Midbrain (tissue), 1 donor: ENCODE measurements at regions not wholly inside any gene's neighbourhood (a gene's known extent, or its start where the extent isn't known, plus 50 kb on each side); places are given as distances from the start of the nearest gene placed in this dataset.

ENCODE experiments used
- DNase-seq: peaks from one replicate; lab custom pipeline; 2025; lab: John Stamatoyannopoulos, UW

GRCh38 chr15:95814908-95815307, 515.6 kb upstream of the NR2F2 start:
- DNase-seq = no peak

GRCh38 chr15:95816591-95816990, 513.9 kb upstream of the NR2F2 start:
- no peak for DNase-seq

- no peak for DNase-seq
Measured at GRCh38 chr15:95822961-95823360, 507.5 kb upstream of the NR2F2 start.

GRCh38 chr15:95825208-95825607, 505.3 kb upstream of the NR2F2 start:
- no peak for DNase-seq

- no peak for DNase-seq
Measured at GRCh38 chr15:95825671-95826411, 504.7 kb upstream of the NR2F2 start.

- DNase-seq = no peak
Measured at GRCh38 chr15:95826412-95827195, 503.9 kb upstream of the NR2F2 start.

- no peak for DNase-seq
Measured at GRCh38 chr15:95829062-95829461, 501.4 kb upstream of the NR2F2 start.

- no peak for DNase-seq
Measured at GRCh38 chr15:95830281-95830680, 500.2 kb upstream of the NR2F2 start.

- DNase-seq = no peak
Measured at GRCh38 chr15:95832668-95833067, 497.8 kb upstream of the NR2F2 start.

GRCh38 chr15:95834028-95834804, 496.3 kb upstream of the NR2F2 start:
- DNase-seq = no peak

- DNase-seq = no peak
Measured at GRCh38 chr15:95836536-95836935, 494.0 kb upstream of the NR2F2 start.

GRCh38 chr15:95837341-95838004, 493.0 kb upstream of the NR2F2 start:
- DNase-seq = no peak

- no peak for DNase-seq
Measured at GRCh38 chr15:95839367-95839782, 491.1 kb upstream of the NR2F2 start.

- DNase-seq = no peak
Measured at GRCh38 chr15:95840004-95840403, 490.5 kb upstream of the NR2F2 start.

- no peak for DNase-seq
Measured at GRCh38 chr15:95840855-95841254, 489.6 kb upstream of the NR2F2 start.

GRCh38 chr15:95842576-95842975, 487.9 kb upstream of the NR2F2 start:
- no peak for DNase-seq

- DNase-seq = no peak
Measured at GRCh38 chr15:95843241-95843910, 487.1 kb upstream of the NR2F2 start.

- no peak for DNase-seq
Measured at GRCh38 chr15:95845862-95846515, 484.5 kb upstream of the NR2F2 start.

- no peak for DNase-seq
Measured at GRCh38 chr15:95848126-95848525, 482.4 kb upstream of the NR2F2 start.

- DNase-seq = no peak
Measured at GRCh38 chr15:95850837-95851236, 479.7 kb upstream of the NR2F2 start.

- no peak for DNase-seq
Measured at GRCh38 chr15:95853350-95853749, 477.1 kb upstream of the NR2F2 start.
